MM.1S (cell line): ENCODE measurements at regions not wholly inside any gene's neighbourhood (a gene's known extent, or its start where the extent isn't known, plus 50 kb on each side); places are given as distances from the start of the nearest gene placed in this dataset.

Experiments
- DNase-seq: peaks from one replicate; pipeline ENCODE4 v3.0.0-alpha.2; 2015
- H2AFZ ChIP-seq: fragments of 300-600 bp; sonication (generic); 2 replicates; pipeline ENCODE4 v1.6.0; 2016; ENCODE audit warnings: antibody characterized with exemption, low read length
- H3F3A ChIP-seq: fragments of 300-600 bp; sonication (generic); 2 replicates; pipeline ENCODE4 v1.6.1; 2016; ENCODE audit warnings: mild to moderate bottlenecking, antibody characterized with exemption, low read length, moderate library complexity, mixed read lengths; ENCODE audit not compliant: insufficient read depth
- H3K27ac ChIP-seq: fragments of 300-600 bp; sonication (generic); 2 replicates; pipeline ENCODE4 v1.5.1; 2016; ENCODE audit warnings: mild to moderate bottlenecking, low read length
- H3K27me3 ChIP-seq: fragments of 300-600 bp; sonication (generic); replicated peaks from 2 replicates; pipeline ENCODE4 v1.6.0; 2016; ENCODE audit warnings: low read length; ENCODE audit not compliant: insufficient read depth
- H3K36me3 ChIP-seq: fragments of 300-600 bp; sonication (generic); replicated peaks from 2 replicates; pipeline ENCODE4 v1.6.1; 2016; ENCODE audit warnings: mild to moderate bottlenecking, low read length, mixed read lengths; ENCODE audit not compliant: insufficient read depth
- H3K4me1 ChIP-seq: fragments of 300-600 bp; sonication (generic); 2 replicates; pipeline ENCODE4 v1.6.1; 2016; ENCODE audit warnings: low read length, mixed read lengths
- H3K4me2 ChIP-seq: fragments of 300-600 bp; sonication (generic); 2 replicates; pipeline ENCODE4 v1.6.0; 2016; ENCODE audit warnings: low read depth, low read length
- H3K4me3 ChIP-seq: fragments of 300-600 bp; sonication (generic); 2 replicates; pipeline ENCODE4 v1.5.1; 2016; ENCODE audit warnings: low read length, mixed read lengths
- H3K79me2 ChIP-seq: fragments of 300-600 bp; sonication (generic); 2 replicates; pipeline ENCODE4 v1.6.1; 2016; ENCODE audit warnings: mixed run types, low read length, mixed read lengths
- H3K9ac ChIP-seq: fragments of 300-600 bp; sonication (generic); 2 replicates; pipeline ENCODE4 v1.6.1; 2016; ENCODE audit warnings: low read length, mixed read lengths
- H3K9me2 ChIP-seq: fragments of 300-600 bp; sonication (generic); replicated peaks from 2 replicates; pipeline ENCODE4 v1.6.1; 2016; ENCODE audit warnings: mild to moderate bottlenecking, low read length, mixed read lengths; ENCODE audit not compliant: insufficient read depth
- H3K9me3 ChIP-seq: fragments of 300-600 bp; sonication (generic); replicated peaks from 2 replicates; pipeline ENCODE4 v1.6.1; 2016; ENCODE audit warnings: mild to moderate bottlenecking, low read length, mixed read lengths; ENCODE audit not compliant: insufficient read depth
- H4K20me1 ChIP-seq: fragments of 300-600 bp; sonication (generic); 2 replicates; pipeline ENCODE4 v1.6.1; 2016; ENCODE audit warnings: mild to moderate bottlenecking, low read length, moderate library complexity, mixed read lengths; ENCODE audit not compliant: insufficient read depth
- EZH2 ChIP-seq: fragments of 300-600 bp; sonication (generic); optimal IDR thresholded peaks from 2 replicates; pipeline ENCODE3; 2017; ENCODE audit warnings: low read depth, mild to moderate bottlenecking, antibody characterized with exemption, low read length, mixed read lengths
- EZH2phosphoT487 ChIP-seq: fragments of 300-600 bp; sonication (generic); IDR thresholded peaks from 2 replicates; pipeline ENCODE4 v1.6.1; 2018; ENCODE audit warnings: antibody characterized with exemption, low read length
- TF ChIP-seq, protein P1 (sequence below): fragments of 300-600 bp; sonication (generic); IDR thresholded peaks from 2 replicates; pipeline ENCODE4 v1.5.1; 2016; ENCODE audit warnings: antibody characterized with exemption, low read length, mixed read lengths

DNA sequence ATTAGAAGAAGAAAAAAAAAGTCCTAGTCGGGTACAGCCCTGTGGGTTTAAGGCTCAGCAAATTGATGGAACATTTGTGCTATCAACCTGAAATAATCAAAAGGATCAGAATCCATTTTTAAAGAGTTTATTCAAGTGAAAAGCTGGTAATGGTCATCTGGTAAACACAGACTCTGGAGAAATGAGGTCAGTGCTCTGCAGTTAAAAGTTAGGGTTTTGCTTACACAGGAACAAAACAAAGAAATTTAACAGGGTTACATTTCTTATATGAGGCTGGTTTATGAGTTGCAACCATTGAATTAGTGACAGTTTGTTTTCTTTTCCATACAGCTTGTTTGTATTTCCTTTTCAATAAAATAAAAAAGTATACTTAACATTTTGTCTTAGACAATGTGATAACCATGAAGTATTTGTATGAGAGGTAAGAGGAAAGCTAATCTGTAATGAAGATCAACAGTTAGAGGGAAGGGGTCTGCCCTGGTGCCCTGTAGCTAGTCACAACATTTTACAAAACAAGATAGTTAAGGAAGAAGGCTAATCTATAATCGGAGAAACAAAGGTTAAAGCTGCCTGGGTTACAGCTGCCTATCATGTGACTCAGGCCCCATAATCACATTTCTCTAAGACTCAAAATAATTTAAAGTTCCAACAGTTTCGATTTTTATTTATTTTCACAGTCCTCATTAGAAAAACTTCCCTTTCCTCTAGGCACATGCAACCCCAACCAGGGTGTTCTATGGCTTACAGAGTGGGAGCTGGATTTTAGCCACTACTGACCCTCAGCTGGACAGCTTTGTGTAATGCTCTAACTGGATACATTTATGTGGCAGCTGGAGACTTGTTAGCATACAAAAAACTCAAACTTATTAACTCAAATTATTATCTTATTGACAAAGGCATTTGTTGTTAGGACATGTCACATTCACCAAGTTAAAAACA is 98.1 kb upstream of the ACP3 start:
- H3K27me3 ChIP-seq, result no peaks in the 10 kb centered on the region
- no peaks in the 10 kb centered on the region for H3K9me3 ChIP-seq
- H3K36me3 ChIP-seq, result no peaks in the 10 kb centered on the region
- DNase-seq, result no peak
- H3K4me3 ChIP-seq, result no peak overlapping the region
- H3K79me2 ChIP-seq, result no peaks in the 10 kb centered on the region
- no peaks in the 10 kb centered on the region for H3K4me1 ChIP-seq
- no peak overlapping the region for H3K27ac ChIP-seq
- H3K9ac ChIP-seq, result no peak overlapping the region
- TF ChIP-seq EZH2, result no peak
- no peak for TF ChIP-seq EZH2phosphoT487
- TF ChIP-seq, protein P1, sequence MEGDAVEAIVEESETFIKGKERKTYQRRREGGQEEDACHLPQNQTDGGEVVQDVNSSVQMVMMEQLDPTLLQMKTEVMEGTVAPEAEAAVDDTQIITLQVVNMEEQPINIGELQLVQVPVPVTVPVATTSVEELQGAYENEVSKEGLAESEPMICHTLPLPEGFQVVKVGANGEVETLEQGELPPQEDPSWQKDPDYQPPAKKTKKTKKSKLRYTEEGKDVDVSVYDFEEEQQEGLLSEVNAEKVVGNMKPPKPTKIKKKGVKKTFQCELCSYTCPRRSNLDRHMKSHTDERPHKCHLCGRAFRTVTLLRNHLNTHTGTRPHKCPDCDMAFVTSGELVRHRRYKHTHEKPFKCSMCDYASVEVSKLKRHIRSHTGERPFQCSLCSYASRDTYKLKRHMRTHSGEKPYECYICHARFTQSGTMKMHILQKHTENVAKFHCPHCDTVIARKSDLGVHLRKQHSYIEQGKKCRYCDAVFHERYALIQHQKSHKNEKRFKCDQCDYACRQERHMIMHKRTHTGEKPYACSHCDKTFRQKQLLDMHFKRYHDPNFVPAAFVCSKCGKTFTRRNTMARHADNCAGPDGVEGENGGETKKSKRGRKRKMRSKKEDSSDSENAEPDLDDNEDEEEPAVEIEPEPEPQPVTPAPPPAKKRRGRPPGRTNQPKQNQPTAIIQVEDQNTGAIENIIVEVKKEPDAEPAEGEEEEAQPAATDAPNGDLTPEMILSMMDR, result no peak
- H3F3A ChIP-seq, result no peaks in the 10 kb centered on the region
- H3K4me2 ChIP-seq, result no peak overlapping the region
- H3K9me2 ChIP-seq, result no peaks in the 10 kb centered on the region
- H2AFZ ChIP-seq, result no peak overlapping the region
- H4K20me1 ChIP-seq, result no peaks in the 10 kb centered on the region

DNA sequence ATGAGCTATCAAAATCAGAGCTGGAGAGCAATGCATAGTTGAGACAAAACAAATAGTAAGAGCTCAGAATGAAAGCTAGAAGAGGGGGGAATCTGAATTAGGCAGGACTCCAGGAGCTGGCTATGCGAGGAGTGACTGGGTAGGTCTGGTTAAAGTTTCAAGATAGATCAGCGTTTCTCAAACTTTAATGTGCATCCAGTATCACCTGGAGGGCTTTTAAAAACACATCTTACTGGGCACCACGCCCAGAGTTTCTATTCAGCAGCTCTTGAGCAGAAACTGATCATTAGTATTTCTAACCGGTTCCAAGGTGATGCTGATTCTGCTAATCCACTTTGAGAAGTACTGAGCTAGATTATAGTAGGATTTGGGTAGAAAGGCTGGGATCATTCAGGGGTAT is 96.2 kb upstream of the ACP3 start:
- no peaks in the 10 kb centered on the region for H3F3A ChIP-seq
- H3K9me2 ChIP-seq, result no peaks in the 10 kb centered on the region
- no peaks in the 10 kb centered on the region for H3K4me1 ChIP-seq
- no peaks in the 10 kb centered on the region for H3K9me3 ChIP-seq
- H3K4me3 ChIP-seq, result no peak overlapping the region
- no peak for DNase-seq
- no peak for TF ChIP-seq EZH2phosphoT487
- TF ChIP-seq, protein P1, result no peak
- H4K20me1 ChIP-seq, result no peaks in the 10 kb centered on the region
- H2AFZ ChIP-seq, result no peak overlapping the region
- no peaks in the 10 kb centered on the region for H3K79me2 ChIP-seq
- H3K36me3 ChIP-seq, result no peaks in the 10 kb centered on the region
- H3K4me2 ChIP-seq, result no peak overlapping the region
- H3K27ac ChIP-seq, result no peak overlapping the region
- H3K27me3 ChIP-seq, result no peaks in the 10 kb centered on the region
- H3K9ac ChIP-seq, result no peak overlapping the region

DNA sequence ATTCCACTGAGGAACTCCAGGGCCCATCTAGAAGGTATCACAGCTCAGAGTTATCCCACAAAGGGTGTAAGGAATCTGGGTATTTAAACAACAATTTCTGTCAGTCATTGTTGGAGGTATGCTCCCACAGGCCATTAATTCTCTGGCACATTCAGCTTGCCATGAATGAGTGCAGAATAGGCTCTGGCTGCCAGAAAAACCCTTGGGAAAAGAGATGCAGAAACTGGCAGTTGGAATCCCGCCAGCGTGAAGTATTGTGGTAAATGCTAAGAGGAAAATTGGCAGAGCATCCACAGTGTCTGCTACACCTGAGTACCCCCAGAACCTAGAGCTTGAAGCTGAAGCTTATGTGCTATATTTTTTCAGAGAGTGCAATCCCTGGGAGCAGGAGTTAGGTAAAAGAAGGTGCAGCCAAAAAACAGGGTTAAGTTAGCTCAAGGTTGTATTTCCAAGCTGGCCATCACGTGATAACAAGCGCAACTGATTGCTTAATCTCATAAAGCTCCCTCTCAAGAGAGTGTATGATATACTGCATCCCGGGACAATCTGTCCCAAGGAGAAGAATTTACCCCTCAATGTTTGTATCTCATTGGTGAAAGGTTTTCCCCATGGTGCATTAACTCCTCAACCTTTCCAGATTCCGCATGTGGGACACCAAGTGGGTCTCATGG is 94.2 kb upstream of the ACP3 start:
- Histone ChIP-seq H3K27ac (no peak overlapping the region), H4K20me1 (no peaks in the 10 kb centered on the region), H3K4me1 (no peaks in the 10 kb centered on the region), H3K4me2 (no peak overlapping the region), H3K79me2 (no peaks in the 10 kb centered on the region), H3K36me3 (no peaks in the 10 kb centered on the region), H3K9ac (no peak overlapping the region), H3K9me2 (no peaks in the 10 kb centered on the region), H3K4me3 (no peak overlapping the region), H3K9me3 (no peaks in the 10 kb centered on the region), H3F3A (no peaks in the 10 kb centered on the region), H3K27me3 (no peaks in the 10 kb centered on the region), H2AFZ (no peak overlapping the region)
- no peak for TF ChIP-seq EZH2
- TF ChIP-seq, protein P1, result no peak
- TF ChIP-seq EZH2phosphoT487, result no peak
- DNase-seq, result no peak
